ENCODE measurements at regions not wholly inside any gene's neighbourhood (a gene's known extent, or its start where the extent isn't known, plus 50 kb on each side); places are given as distances from the start of the nearest gene placed in this dataset.

DNA sequence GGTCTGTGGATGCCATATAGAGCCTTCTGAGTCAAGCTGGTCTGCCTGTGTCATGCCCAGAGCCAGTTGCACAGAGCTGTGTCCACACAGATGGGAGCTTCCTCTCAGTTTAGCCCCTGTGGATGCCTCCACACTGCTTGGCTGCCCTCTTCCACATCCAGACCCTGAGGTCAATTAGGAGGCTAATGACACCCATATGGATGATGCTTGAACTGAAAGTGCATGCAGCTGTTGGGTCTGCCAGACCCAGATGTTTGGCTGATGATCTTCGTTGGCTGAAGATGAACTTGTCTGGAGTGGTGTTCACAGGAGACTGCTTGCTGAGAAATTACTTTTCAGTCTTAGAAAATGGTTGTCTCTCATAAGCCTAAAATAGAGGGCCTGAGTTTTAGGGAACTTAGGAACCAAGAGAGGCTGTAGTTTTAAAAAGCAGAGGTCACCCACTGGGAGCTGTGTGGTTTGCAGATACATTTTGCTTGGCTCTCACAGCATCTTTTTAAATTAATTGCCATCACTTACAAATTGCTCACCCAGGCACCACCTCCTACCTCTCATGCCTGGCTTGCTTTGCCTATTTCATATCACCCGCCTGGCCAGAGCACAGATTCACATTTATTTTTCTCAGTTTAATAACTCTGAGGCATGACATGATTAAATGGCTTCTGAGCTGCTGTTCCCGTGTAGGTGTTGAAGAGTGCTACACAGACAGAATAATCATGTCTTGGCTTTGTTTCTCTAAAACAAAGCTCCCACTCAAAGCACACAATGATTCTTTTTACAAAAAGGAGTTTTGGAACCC lies 176.1 kb downstream of the MINAR1 start:
- TF ChIP-seq, protein P1, sequence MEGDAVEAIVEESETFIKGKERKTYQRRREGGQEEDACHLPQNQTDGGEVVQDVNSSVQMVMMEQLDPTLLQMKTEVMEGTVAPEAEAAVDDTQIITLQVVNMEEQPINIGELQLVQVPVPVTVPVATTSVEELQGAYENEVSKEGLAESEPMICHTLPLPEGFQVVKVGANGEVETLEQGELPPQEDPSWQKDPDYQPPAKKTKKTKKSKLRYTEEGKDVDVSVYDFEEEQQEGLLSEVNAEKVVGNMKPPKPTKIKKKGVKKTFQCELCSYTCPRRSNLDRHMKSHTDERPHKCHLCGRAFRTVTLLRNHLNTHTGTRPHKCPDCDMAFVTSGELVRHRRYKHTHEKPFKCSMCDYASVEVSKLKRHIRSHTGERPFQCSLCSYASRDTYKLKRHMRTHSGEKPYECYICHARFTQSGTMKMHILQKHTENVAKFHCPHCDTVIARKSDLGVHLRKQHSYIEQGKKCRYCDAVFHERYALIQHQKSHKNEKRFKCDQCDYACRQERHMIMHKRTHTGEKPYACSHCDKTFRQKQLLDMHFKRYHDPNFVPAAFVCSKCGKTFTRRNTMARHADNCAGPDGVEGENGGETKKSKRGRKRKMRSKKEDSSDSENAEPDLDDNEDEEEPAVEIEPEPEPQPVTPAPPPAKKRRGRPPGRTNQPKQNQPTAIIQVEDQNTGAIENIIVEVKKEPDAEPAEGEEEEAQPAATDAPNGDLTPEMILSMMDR (conservative IDR thresholded peaks at IDR 0.05; ENCODE audit: low read depth, low read length), result no peak
- Histone ChIP-seq H4K20me1 (ENCODE audit: insufficient read depth) (no peaks in the 10 kb centered on the region), H3K4me2 (no peak overlapping the region), H3K27me3 (ENCODE audit: insufficient read depth, low read depth) (no peaks in the 10 kb centered on the region), H3K9ac (no peak overlapping the region), H2AFZ (ENCODE audit: low read depth) (no peak overlapping the region), H3K4me3 (IDR thresholded peaks at IDR 0.05; ENCODE audit: insufficient read depth, low read depth, low read length) (no peak overlapping the region), H3K79me2 (ENCODE audit: insufficient read depth, low read depth) (no peaks in the 10 kb centered on the region), H3K27ac (no peak overlapping the region), H3K4me1 (ENCODE audit: low read depth, poor library complexity, severe bottlenecking) (no peaks in the 10 kb centered on the region), H3K36me3 (ENCODE audit: insufficient read depth) (no peaks in the 10 kb centered on the region)

DNA sequence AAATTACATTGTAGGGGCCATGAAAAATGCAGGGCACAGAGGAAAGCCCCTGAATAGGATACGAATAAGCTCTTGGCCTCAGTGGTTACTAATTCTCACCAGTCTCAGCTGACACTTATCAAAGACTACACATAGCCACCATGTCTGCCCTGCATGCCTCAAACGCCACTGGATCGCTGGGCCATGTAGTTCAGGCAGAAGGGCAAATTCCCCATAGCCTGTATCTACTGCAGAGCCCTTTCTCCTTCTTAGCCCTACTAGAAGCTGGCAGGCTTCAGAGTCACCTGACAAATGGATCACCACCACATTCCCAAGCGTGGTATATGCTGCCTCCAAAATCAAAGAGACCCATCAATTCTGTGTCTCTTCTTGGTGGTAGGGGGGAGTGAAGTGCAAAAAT lies 177.4 kb downstream of the MINAR1 start:
- TF ChIP-seq, protein P1 (conservative IDR thresholded peaks at IDR 0.05; ENCODE audit: low read depth, low read length), result no peak
- no peaks in the 10 kb centered on the region for H3K36me3 ChIP-seq (ENCODE audit: insufficient read depth)
- H3K27ac ChIP-seq, result no peak overlapping the region
- no peak overlapping the region for H3K9ac ChIP-seq
- no peaks in the 10 kb centered on the region for H3K27me3 ChIP-seq (ENCODE audit: insufficient read depth, low read depth)
- H4K20me1 ChIP-seq (ENCODE audit: insufficient read depth), result no peaks in the 10 kb centered on the region
- no peaks in the 10 kb centered on the region for H3K4me1 ChIP-seq (ENCODE audit: low read depth, poor library complexity, severe bottlenecking)
- no peak overlapping the region for H3K4me3 ChIP-seq (IDR thresholded peaks at IDR 0.05; ENCODE audit: insufficient read depth, low read depth, low read length)
- no peak overlapping the region for H2AFZ ChIP-seq (ENCODE audit: low read depth)
- H3K79me2 ChIP-seq (ENCODE audit: insufficient read depth, low read depth), result no peaks in the 10 kb centered on the region
- no peak overlapping the region for H3K4me2 ChIP-seq

DNA sequence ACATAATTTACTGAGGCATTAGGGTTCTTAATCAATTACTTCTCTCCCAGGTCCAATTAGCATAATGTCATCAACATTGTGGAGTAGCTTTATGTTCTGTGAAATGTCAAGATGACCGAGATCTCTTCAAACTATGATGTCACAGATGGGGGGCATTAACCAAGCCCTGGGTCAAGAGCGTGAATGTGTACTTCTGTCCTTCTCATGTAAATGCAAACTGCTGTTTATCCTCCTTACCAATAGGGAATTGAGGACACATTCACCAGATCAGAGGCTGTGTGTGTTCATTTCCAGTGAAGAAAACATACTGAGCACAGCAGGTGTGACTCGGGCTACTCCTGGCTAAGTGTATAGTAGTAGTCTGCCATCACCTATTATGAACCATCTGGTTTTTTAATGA lies 177.9 kb downstream of the MINAR1 start:
- H3K4me3 ChIP-seq (IDR thresholded peaks at IDR 0.05; ENCODE audit: insufficient read depth, low read depth, low read length), result no peak overlapping the region
- no peaks in the 10 kb centered on the region for H3K36me3 ChIP-seq (ENCODE audit: insufficient read depth)
- H2AFZ ChIP-seq (ENCODE audit: low read depth), result no peak overlapping the region
- H4K20me1 ChIP-seq (ENCODE audit: insufficient read depth), result no peaks in the 10 kb centered on the region
- H3K9ac ChIP-seq, result no peak overlapping the region
- no peaks in the 10 kb centered on the region for H3K27me3 ChIP-seq (ENCODE audit: insufficient read depth, low read depth)
- no peak overlapping the region for H3K4me2 ChIP-seq
- TF ChIP-seq, protein P1 (conservative IDR thresholded peaks at IDR 0.05; ENCODE audit: low read depth, low read length), result no peak
- no peaks in the 10 kb centered on the region for H3K4me1 ChIP-seq (ENCODE audit: low read depth, poor library complexity, severe bottlenecking)
- no peak overlapping the region for H3K27ac ChIP-seq
- no peaks in the 10 kb centered on the region for H3K79me2 ChIP-seq (ENCODE audit: insufficient read depth, low read depth)

DNA sequence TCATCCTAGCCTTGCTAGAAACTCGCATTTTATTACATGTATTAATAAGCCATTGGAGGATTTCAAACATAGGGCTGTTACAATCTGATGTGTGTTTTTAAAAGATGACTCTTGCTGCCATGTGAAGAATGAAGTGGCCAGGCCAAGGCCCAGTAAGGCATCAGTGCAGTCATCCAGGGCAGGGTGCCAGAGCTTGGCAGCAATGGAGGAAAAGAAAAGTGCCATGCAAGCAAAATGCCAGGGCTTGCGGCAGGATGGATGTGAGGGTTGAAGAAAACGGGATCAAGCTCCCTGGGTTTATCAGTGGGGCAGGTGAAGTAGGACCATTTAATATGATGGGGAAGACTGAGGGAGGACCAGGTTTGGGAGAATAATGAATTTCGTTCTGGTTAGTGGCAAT lies 183.6 kb downstream of the MINAR1 start:
- Histone ChIP-seq H3K27me3 (ENCODE audit: insufficient read depth, low read depth) (no peaks in the 10 kb centered on the region), H3K4me1 (ENCODE audit: low read depth, poor library complexity, severe bottlenecking) (no peaks in the 10 kb centered on the region), H3K27ac (no peak overlapping the region), H2AFZ (ENCODE audit: low read depth) (no peak overlapping the region), H3K36me3 (ENCODE audit: insufficient read depth) (no peaks in the 10 kb centered on the region), H3K9ac (no peak overlapping the region), H4K20me1 (ENCODE audit: insufficient read depth) (no peaks in the 10 kb centered on the region), H3K4me2 (no peak overlapping the region), H3K4me3 (IDR thresholded peaks at IDR 0.05; ENCODE audit: insufficient read depth, low read depth, low read length) (no peak overlapping the region), H3K79me2 (ENCODE audit: insufficient read depth, low read depth) (no peaks in the 10 kb centered on the region)
- TF ChIP-seq, protein P1 (conservative IDR thresholded peaks at IDR 0.05; ENCODE audit: low read depth, low read length), result no peak

All from KMS-11 (cell line).